NCI-H2107 treated with DMSO at 0.1 percent for 48 hours (cell line): ENCODE measurements at regions not wholly inside any gene's neighbourhood (a gene's known extent, or its start where the extent isn't known, plus 50 kb on each side); places are given as distances from the start of the nearest gene placed in this dataset.
"Not testable (repeated sequence)": the region's sequence is repeated elsewhere in the genome, so short reads cannot be mapped to it uniquely, and the experiment has no call there.

Source experiments
- DNase-seq: peaks from one replicate; lab custom pipeline; 2025; ENCODE audit not compliant: unreplicated experiment; lab: John Stamatoyannopoulos, UW

DNA sequence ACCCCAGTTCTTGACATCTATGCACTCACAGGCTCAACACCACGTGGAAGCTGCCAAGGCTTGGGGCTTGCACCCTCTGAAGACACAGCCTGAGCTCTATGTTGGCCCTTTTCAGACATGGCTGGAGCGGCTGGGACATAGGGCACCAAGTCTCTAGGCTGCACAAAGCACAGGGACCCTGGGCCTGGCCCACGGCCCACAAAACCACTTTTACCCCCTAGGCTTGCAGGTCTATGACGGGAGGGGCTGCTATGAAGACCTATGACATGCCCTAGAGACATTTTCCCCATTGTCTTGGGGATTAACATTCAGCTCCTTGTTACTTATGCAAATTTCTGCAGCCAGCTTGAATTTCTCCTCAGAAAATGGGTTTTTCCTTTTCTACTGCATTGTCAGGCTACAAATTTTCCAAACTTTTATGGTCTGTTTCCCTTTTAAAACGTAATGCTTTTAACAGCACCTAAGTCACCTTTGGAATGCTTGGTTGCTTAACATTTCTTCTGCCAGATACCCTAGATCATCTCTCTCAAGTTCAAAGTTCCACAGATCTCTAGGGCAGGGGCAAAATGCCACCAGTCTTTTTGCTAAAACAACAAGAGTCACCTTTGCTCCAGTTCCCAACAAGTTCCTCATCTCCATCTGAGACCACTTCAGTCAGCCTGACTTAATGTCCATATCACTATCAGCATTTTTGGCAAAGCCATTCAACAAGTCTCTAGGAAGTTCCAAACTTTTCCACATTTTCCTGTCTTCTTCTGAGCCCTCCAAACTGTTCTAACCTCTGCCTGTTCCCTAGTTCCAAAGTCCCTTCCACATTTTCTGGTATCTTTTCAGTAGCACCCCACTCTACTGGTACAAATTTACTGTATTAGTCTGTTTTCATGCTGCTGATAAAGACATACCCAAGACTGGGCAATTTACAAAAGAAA, 232.1 kb upstream of the IL12A start:
- DNase-seq: not testable (repeated sequence)

DNA sequence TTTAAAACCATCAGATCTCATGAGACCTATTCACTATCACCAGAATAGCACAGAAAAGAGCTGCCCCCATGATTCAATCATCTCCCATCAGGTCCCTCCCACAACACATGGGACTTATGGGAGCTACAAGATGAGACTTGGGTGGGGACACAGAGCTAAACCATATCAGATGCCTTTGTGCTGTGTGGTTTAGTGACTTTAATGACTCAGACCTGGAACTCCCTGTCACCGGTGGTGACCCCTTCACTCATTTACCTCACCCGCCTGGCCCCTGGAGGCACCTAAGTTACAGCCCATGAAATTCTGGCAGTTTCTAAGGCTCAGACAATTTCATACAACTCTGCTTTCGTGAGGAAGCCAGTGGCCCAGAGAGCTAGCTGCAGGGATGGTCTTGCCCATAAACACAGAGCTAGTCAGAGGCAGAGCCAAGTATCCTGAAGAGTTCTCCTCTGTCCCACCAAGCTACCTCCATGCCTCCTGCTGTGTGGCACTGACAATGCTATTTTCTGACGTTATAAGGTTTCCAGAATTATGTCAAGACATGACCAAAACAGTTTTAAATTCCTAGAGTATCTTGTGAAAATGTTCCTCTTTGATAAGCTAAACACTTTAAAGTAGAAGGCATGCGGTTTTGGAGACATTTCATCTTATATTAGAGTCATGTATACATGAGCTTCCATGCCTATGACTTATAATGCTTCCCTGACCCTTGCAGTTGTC, 231.1 kb upstream of the IL12A start:
- no peak for DNase-seq

DNA sequence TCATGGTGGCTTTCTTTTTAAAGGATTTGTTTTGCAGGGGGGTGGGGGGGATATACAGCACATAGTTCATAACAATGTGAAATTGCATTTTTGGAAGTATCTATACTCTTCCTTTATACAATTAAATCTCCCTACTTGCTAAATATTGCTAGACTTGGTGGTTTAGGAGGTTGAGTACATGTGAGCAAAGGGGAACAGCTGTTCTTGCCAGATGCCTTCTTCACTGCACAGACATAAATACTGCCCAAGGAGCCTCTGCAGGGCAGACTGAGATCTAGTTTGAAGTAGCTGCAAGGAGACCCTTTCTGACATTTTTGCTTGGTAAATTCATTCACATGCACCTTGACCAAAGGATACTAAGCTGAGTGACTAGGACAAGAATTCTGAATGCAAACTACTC, 228.6 kb upstream of the IL12A start:
- DNase-seq: no peak

DNA sequence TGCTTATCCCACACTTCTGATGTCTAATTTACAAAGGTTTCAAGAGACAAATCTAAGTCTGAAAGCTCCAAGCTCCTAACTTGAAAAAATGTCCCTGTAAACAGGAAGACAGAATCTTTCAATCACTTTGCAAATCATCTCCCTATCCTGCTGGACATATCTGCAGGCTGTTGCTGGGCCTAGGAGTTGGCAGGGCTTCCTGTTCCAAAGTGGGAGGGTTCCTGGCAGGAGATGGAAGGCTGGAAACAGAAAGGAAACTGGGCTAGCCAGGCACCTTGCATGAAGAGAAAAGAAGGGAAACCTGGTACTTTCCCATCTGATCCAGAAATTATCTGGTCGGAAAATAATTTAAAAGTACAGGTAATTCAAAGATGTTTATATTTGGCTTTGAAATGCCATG, 227.3 kb upstream of the IL12A start:
- no peak for DNase-seq

DNA sequence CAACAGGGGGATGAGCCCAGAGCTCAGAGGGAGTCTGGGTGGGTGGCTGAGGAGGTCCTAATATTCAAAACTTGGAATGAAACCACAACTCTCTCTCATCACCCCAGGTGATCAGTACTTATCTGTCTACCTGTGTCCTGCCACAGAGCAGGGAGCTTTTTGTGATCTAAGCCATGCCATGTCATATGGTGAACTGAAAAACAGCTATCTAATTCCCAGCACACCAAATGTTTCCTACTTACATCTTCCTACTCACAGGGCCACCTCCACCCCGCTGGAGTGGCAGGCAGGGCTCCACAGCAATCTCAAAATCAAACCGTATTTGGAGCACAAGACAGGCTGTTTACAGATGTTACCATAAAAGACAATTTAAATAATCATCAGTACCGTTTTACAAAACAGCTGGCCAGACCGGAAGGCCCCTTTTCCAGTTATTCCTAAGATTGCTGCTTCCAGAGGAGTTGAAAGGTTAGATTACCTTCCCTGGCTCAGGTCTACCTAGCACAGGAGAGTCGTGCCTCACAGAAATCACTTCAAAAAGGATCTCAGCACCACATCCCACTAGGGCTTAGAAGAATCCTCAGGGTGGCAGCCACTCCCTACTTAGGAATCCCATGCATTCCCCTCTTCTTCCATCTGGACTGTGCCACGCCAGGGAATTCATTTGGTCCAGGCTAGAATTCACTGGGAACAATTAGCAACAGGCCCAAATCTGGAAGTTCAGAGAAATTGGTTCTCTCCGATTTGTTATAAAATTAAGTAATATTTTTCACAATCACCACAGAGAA, 226.6 kb upstream of the IL12A start:
- no peak for DNase-seq

DNA sequence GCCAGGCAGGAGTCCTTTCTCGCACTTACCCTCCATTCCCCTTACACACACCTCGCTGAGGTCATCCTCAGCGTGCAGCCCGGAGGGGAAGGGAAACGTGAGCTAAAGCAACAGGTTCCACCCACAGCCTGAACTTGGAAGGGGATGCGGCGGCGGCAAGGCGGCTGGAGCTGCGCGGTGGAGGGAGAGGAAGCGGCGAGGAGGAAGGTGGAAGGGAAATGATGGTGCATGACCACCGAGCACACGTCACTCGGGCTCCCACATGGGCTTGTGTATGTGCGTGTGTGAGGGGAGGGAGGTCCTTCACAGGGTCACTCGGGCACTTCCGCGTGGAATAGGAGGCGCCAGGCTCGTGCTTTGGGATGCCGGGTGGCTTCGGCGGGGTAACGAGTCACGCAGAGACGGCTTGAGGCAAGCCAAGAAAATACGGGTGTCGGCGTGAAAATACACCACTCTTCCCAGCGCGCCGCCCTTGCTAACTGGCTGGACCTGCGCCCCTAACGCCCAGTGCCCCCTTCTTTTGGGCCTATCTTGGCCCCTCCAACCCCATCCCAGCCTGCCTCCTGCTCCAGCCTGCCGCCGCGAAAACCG, 225.5 kb upstream of the IL12A start:
- DNase-seq: peak; percentile 67

DNA sequence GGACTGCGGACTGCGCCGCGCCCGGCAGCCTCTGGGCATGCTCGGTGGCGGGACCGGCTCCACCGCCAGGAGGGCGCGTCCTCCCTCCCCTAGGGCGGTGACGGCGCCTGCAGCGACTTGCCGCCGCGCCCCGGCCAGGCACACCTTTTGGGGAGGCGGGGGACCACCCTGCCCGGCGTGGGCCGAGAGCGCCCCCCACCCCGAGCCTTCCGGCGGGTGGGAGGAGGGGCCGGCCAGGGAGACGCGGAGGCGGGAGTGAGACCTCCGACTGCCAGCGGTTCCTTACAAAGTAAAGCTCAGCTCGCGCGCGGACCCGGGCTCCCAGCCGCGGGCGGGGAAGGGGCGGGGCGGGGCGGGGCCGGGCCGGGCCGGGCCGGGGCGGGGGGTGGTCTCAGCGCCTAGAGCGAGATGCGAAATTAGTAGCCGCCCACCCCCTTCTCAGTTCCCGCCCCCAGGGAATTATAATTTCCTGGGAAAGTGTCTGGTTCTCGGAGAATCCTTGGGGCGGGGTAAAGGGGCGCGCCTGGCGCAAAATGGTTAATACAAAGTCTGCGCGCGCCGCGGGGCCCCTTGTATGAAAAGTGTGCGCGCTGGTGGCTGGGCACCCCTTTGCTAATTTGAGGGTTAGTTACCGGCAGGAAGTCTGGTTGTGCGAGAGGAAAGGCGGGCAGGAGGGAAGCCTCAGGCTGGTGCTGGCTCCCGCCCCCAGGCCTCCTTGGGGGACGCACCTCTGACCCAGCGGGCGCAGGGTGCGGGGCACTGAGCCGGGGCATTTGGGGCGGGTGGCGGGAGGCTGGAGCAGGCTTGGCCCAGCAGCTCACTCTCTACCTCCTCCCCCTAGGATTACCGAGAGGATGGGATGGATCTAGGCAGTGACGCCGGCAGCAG, 224.8 kb upstream of the IL12A start:
- DNase-seq: peak; percentile 71

DNA sequence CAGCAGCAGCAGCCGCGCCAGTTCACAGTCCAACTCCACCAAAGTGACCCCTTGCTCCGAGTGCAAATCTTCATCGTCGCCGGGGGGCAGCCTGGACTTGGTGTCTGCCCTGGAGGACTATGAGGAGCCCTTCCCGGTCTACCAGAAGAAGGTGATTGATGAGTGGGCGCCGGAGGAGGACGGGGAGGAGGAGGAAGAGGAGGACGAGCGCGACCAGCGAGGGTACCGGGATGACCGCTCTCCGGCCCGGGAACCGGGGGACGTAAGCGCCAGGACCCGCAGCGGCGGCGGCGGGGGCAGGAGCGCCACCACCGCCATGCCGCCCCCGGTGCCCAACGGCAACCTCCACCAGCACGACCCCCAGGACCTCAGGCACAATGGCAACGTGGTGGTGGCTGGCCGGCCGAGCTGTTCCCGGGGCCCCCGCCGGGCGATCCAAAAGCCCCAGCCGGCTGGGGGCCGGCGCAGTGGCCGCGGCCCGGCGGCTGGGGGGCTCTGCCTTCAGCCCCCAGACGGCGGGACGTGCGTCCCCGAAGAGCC, 224.1 kb upstream of the IL12A start:
- DNase-seq: peak; percentile 65

DNA sequence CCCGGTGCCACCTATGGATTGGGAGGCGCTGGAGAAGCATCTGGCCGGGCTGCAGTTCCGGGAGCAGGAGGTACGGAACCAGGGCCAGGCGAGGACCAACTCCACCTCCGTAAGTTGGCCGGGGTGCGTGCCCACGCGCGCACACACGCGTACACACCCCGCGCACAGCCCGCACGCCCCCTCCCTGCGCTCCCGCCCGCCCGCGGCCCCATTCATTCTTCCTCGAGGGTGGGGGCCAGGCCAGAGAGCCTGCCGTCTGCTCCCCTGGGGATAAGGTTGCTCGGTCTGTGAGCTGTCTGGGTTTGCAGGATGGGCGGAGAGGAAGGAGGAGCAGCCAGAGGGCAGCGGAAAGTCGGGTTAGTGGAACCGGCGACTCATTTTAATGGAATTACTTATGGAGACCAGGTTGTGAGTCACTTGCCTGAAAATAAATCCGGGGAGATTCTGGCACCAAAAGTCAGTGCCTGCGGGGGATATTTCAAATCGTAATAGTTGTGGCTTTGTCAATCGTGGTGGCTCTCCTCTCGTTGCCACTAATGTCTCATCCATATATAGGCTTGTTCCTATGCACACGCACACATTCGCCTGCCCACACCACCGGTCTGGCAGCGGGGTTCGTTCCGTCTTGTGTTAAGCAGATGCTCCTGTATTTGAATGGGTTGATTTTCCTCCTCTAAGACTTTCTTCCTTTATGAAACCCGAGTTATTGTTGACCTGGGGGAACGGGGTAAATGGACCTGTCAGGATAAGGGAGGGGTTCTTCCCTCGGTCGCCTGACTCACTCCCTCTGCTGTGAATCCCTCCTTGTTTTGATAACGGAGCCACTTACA, 223.4 kb upstream of the IL12A start:
- DNase-seq: peak; percentile 90

DNA sequence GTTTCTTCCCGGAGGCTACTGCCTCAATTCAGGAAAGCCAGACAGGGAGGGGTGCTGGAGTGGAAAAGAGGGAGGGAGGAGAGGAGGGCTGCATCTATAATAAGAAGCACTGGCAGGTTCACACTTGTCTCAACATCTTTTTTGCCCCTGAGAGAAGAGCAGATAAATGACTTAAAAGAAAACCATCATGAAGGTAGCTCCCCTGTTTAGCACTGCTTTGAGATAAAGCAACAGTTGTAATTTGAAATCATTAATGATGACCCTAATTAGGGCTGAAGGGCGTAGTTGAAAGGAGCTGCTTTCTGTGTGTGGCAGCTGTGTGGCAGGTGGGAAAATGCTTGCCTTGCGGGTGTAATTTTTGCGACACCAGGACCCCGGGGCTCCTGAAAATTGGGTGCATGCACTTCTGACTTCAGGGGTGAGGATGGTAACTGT, 222.8 kb upstream of the IL12A start:
- DNase-seq: peak; percentile 83

DNA sequence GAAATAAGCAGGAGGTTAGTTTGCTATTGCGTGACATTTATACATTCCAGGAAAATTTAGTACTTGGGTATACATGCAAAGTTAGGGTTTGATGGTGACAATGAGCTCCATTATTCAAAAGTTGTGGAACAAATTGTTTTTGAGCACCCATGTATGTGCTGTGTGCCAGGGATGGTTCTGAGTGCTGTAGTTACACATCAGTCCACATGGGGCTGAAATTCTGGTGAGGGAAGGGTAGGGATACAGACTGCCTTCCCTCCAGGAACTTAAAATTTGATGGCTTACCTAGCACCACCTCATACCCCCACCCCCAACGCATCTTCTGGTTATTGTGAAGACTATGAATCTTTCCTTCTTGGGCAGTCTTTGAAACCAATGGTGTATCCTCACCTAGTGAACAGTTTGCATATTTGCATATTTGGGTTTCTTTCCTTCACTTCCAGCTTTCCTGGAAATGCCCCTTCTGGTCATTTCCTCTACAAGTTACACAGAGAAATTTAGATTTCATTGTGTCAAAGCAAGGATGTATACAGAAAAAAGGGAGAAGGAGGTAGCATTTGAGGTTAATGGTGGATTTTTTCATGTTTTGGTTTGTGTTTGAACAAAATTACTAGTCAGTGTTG, 222.0 kb upstream of the IL12A start:
- peak; percentile 61 for DNase-seq

DNA sequence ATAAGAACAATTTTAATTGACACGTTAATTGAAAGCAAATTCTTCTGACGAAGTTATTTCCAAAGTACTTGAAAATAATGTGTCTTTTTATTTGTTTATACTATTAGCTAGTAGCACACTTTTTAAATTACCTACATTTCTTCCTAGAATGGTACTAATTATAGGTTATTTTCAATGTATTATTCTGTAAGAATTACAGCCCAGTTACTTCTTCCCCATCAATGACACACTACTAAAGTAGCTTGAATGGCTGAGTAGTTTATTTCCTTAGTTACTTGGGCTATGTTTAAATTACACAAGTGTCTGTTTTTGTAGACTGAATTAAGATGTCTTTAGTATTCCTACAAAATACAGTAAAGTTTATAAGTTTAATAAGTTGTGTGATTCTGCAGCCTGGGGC, 217.6 kb upstream of the IL12A start:
- DNase-seq: no peak

DNA sequence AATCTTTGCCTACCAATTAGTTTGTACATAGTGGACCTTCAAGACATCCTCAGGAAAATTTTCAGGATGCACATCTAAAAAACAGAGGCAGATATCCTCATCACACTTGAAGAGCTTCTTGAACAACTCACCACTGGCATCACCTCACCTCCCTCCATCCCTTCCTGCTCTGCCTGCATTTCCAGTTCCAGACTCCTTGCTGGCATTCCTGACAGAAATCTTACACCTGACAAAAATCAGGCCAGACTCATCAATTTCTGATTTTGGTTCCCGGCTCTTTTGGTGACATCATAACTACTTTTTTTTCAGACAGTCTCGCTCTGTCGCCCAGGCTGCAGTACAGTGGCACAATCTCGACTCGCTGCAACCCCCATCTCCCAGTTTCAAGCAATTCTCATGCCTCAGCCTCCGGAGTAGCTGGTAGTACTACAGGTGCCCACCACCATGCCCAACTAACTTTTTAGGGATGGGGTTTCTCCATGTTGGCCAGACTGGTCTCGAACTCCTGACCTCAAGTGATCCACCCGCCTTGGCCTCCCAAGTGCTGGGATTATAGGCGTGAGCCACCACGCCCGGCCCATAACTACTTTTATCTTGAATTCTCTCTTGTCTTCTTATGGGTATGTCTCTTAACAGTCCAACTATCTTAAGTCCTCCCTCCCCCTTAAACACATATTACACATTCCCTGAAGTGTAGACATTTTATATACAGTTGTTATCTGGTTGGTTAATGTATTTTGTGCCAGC, 216.6 kb upstream of the IL12A start:
- DNase-seq: no peak

DNA sequence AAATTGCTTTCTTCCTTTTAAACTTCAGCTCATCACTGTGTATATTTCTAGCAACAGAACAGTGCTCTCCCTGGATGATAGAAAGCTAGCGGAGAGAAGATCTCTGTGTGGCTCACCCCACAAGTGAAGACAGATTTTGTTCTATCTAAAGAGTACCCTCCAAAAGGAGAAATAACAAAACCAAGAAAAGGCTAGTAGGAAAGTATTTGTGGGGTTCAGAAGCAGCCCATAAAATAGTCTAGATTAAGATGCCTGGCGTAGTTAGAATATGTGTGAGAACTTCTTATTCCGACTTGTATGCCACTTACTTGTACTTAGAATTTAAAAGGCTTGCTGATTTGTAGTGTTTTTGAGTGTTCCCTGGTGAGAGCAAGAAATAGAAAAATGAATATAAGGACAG, 214.9 kb upstream of the IL12A start:
- no peak for DNase-seq

DNA sequence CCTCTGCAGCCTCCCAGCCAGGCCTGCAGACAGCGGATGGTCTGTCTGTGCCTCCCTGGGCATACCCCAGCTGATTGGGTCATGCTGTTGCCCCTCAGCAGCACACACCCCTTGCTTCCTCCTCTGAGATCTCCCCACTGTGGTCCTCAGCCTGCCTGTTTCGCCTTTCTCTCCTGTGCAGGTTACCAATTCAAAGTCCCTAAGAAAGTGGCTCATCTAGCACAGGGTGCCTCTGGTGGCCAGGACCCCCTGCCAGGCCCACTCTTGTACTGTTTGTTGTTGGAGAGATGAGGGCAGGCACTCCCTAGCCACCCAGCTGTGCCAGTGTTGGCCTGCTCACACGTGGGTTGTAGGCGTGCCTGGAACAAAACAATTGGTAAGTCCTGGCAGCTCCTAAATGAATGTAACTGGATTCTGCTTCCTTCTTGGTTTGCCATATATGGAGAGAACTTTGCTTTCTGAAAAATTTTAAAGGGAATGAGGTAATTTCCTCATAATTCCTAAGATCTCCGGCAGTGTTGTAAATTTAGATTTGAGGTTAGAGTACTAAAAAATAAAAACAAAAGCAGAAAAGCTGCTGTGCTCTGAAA, 213.2 kb upstream of the IL12A start:
- DNase-seq: peak; percentile 98

DNA sequence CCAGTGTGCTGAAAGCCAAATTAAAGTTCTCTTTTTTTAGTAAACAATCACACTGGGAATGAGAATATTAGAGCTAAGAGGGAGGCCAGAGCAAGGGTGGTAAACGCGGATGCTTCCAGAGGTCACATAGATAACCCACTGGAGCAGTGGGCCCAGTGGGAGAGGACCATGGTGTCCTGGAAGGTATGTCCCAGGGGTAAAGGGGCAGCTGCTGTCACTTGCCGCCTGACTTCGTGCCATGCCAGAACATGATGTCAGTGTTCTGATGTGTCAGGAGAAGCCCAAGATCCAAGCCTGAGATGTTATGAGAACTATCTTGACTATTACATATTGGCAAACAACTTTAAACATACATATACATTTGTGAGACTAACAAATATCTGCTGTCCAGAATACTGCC, 211.9 kb upstream of the IL12A start:
- DNase-seq: no peak

DNA sequence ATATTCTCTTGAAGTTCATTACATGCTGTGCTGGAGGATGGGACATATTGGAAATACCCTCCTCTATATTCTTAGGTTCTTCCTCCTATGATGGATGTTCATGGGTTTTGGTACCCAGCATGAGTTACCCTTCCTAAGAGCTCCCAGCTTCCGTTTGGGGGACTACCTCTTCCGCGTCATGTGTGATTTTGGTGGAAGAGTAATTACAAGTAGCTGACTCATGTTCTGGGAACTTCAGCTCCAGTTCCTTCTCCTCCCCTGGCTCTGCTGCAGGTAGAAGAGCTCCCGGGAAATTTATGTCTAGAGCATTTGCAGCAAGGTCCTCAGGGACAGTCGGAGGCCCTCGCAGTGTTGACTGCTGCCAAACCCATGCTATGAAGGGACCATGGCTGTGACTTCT, 208.8 kb upstream of the IL12A start:
- no peak for DNase-seq
